Natural killer cell (primary cell): ENCODE measurements at regions not wholly inside any gene's neighbourhood (a gene's known extent, or its start where the extent isn't known, plus 50 kb on each side); places are given as distances from the start of the nearest gene placed in this dataset.
"Not testable (repeated sequence)": the region's sequence is repeated elsewhere in the genome, so short reads cannot be mapped to it uniquely, and the experiment has no call there.

ENCODE experiments used
- ATAC-seq, 3 donors: fragments of 150-1000 bp in 2 of 3; fragments of 200-7000 bp in 1 of 3; cut with Tn5 transposase; 1 replicate in 1 of 3; 2 replicates in 2 of 3; pipeline ENCODE4 v1.10.0; 2021; ENCODE audit warnings: mild to moderate bottlenecking in 2 of 3, moderate library complexity in 2 of 3
- DNase-seq, 2 donors: peaks; one replicate each; pipeline versions ENCODE4 v3.0.0 to v3.0.0-alpha.2; 2013 to 2021; ENCODE audit warnings: mixed read lengths in 1 of 2
- H3K27ac ChIP-seq: one replicate; pipeline ENCODE4 v1.5.1; 2013; ENCODE audit warnings: mild to moderate bottlenecking, low read length
- H3K27me3 ChIP-seq: one replicate; pipeline ENCODE4 v1.6.1; 2013; ENCODE audit warnings: low read length; ENCODE audit not compliant: control insufficient read depth, insufficient read depth
- H3K36me3 ChIP-seq: one replicate; pipeline ENCODE4 v1.6.1; 2013; ENCODE audit warnings: low read length; ENCODE audit not compliant: control insufficient read depth, insufficient read depth
- H3K4me1 ChIP-seq: one replicate; pipeline ENCODE4 v1.6.1; 2013; ENCODE audit warnings: low read length; ENCODE audit not compliant: control insufficient read depth, insufficient read depth
- H3K4me3 ChIP-seq: one replicate; pipeline ENCODE4 v1.5.1; 2013; ENCODE audit warnings: low read length
- H3K9me3 ChIP-seq: one replicate; pipeline ENCODE4 v1.6.1; 2013; ENCODE audit warnings: low read length; ENCODE audit not compliant: control insufficient read depth, insufficient read depth
- H3K27ac Mint-ChIP-seq, 2 donors: one replicate each; pipeline ENCODE4 v1.8.0; 2022; ENCODE audit warnings: mild to moderate bottlenecking in 2 of 2, mixed read lengths in 2 of 2, moderate library complexity in 1 of 2
- H3K27me3 Mint-ChIP-seq, 2 donors: one replicate each; pipeline ENCODE4 v1.8.0; 2022; ENCODE audit warnings: low read depth in 2 of 2, mixed read lengths in 2 of 2
- H3K36me3 Mint-ChIP-seq: one replicate; pipeline ENCODE4 v1.8.0; 2022; ENCODE audit warnings: mixed read lengths
- H3K4me1 Mint-ChIP-seq, 2 donors: one replicate each; pipeline ENCODE4 v1.8.0; 2022; ENCODE audit warnings: mixed read lengths in 2 of 2
- H3K4me3 Mint-ChIP-seq: one replicate; pipeline ENCODE4 v1.8.0; 2022; ENCODE audit warnings: mild to moderate bottlenecking, moderate library complexity, mixed read lengths
- H3K9me3 Mint-ChIP-seq, 2 donors: one replicate each; pipeline ENCODE4 v1.8.0; 2022; ENCODE audit warnings: mixed read lengths in 2 of 2
- WGBS: methylation state at CpG from one replicate; pipeline ENCODE4 v1.1.7; 2013; ENCODE audit warnings: missing lambda C conversion rate; ENCODE audit not compliant: insufficient coverage; 5-methylcytosine and 5-hydroxymethylcytosine counted together
- intact Hi-C: fragments of 100-400 bp; cut with micrococcal nuclease; formaldehyde crosslinking; loops from one replicate; pipeline ENCODE4 v1.14.2; 2022
- TF ChIP-seq, protein P1 (sequence below): fragments of 200-600 bp; IDR thresholded peaks from one replicate; pipeline ENCODE4 v1.8.0; 2022; ENCODE audit warnings: antibody characterized with exemption

DNA sequence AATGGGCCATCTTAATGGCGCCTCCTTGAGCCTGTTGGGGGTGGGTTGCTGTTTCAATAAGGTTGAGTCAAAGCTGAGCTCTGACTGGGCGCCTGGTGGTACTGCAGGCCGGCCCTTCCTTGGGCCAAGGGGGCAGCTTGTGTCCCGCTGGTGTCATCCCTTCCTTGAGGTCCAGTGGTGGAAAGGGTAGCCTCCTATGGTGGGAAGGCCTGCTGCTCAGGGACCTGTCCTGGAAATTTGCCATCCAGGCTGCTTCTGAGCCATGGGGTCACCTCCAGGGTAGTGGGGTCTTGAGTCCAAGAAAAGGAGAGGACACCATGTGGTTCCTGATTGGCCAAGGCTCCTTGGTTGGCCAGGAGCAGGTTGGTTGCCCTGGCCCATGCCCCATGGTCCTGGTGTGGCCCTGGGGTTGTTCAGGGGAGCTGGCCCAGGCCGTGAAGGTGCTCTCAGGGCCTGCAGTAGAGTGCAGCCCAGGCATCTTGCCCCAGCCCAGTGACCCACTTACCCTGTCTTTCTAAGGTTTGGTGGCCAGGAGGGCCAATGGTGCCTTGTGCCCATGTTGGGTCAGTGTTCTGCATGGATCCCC, 188.7 kb downstream of the UBE3A start:
- ATAC-seq (no peak), DNase-seq (peak in 1 of 2 donors; percentile 10)
- peaks cover 52% of the 10 kb centered on the region for H3K9me3 ChIP-seq
- 71% methylated on average over 5 of the region's 5 CpGs for WGBS
- peaks cover 6% of the 10 kb centered on the region in 2 donors for H3K9me3 Mint-ChIP-seq
- no peak overlapping the region for H3K27ac Mint-ChIP-seq
- intact Hi-C loops = no loop called here
- no peak overlapping the region for H3K4me3 Mint-ChIP-seq
- H3K4me1 ChIP-seq = no peaks in the 10 kb centered on the region
- H3K36me3 Mint-ChIP-seq = peaks cover 15% of the 10 kb centered on the region
- TF ChIP-seq, protein P1, sequence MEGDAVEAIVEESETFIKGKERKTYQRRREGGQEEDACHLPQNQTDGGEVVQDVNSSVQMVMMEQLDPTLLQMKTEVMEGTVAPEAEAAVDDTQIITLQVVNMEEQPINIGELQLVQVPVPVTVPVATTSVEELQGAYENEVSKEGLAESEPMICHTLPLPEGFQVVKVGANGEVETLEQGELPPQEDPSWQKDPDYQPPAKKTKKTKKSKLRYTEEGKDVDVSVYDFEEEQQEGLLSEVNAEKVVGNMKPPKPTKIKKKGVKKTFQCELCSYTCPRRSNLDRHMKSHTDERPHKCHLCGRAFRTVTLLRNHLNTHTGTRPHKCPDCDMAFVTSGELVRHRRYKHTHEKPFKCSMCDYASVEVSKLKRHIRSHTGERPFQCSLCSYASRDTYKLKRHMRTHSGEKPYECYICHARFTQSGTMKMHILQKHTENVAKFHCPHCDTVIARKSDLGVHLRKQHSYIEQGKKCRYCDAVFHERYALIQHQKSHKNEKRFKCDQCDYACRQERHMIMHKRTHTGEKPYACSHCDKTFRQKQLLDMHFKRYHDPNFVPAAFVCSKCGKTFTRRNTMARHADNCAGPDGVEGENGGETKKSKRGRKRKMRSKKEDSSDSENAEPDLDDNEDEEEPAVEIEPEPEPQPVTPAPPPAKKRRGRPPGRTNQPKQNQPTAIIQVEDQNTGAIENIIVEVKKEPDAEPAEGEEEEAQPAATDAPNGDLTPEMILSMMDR = no peak
- H3K27ac ChIP-seq = no peak overlapping the region
- no peaks in the 10 kb centered on the region for H3K27me3 ChIP-seq
- no peaks in the 10 kb centered on the region for H3K4me1 Mint-ChIP-seq
- no peaks in the 10 kb centered on the region for H3K27me3 Mint-ChIP-seq
- H3K36me3 ChIP-seq = no peaks in the 10 kb centered on the region
- no peak overlapping the region for H3K4me3 ChIP-seq

DNA sequence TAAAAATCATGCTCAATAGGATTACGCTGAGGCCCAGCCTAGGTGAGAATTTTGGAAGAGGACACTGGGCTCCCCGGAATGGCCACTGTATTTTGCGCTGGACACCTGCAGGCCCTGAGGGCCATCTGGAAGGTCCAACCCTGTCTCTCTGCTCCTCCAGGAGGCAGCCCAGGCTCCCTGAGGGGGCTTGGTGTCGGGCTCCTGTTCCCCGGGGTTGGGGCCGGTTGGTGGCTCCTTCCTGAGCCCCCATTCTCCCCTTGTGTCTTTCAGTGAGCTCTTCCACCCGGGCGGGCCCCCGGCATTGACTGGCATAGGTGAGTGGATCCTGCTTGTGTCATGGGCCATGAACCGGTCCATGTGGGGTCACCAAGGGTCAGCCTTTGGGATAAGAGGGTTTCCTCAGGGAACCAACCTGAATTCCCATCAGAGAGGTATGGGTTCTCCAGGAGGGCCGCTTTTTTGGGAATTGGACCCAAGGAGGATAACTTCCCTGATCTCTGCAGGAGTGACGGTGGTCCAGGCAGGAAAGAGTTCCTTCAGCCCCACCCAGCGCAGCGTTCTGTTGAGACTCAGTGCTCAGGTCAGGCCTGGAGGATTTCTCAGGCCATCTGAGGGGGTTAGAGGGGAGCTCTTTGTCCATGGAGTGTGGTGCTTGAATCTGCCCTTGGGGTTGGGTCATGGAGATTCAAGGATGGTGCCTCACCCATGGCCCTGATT, 187.8 kb downstream of the UBE3A start:
- 93% methylated on average over 14 of the region's 14 CpGs for WGBS
- Histone ChIP-seq H3K4me3 (no peak overlapping the region), H3K9me3 (peaks cover 46% of the 10 kb centered on the region), H3K4me1 (no peaks in the 10 kb centered on the region), H3K27me3 (no peaks in the 10 kb centered on the region), H3K36me3 (no peaks in the 10 kb centered on the region), H3K27ac (no peak overlapping the region)
- H3K27me3 Mint-ChIP-seq = no peaks in the 10 kb centered on the region
- no peaks in the 10 kb centered on the region for H3K4me1 Mint-ChIP-seq
- H3K9me3 Mint-ChIP-seq = peaks cover 6% of the 10 kb centered on the region in 2 donors
- no peak overlapping the region for H3K27ac Mint-ChIP-seq
- ATAC-seq (no peak), DNase-seq (peak in 1 of 2 donors; percentile 9)
- TF ChIP-seq, protein P1 = no peak
- intact Hi-C loops = no loop called here
- H3K36me3 Mint-ChIP-seq = peaks cover 16% of the 10 kb centered on the region
- H3K4me3 Mint-ChIP-seq = no peak overlapping the region

DNA sequence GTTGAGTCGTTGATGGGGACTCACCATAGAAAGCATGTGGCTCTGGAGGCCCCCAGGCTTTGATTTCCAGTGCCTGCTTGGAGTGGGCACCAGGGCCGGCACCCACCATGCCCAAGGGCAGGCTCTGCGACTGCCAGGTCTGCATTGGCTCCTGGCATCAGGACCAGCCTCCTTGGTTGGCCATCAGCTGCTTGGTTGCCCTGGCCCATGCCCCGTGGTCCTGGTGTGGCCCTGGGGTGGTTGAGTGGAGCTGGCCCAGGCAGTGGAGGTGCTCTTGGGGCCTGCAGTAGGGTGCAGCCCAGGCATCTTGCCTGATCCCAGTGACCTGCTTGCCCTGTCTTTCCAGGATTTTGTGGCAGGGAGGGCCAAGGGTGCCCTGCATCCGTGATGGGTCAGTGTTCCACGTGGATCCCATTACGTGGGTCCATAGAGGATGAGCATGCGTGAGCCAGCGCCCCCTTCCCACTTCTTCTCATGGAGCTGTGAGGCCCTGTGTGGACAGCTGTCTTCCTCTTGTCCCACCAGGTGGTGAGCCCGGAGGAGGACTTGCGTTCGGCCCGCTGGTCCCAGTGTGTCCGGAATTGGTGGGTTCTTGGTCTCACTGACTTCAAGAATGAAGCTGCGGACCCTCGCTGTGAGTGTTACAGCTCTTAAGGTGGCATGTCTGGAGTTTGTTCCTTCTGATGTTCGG, 187.0 kb downstream of the UBE3A start:
- H3K27me3 ChIP-seq = no peaks in the 10 kb centered on the region
- H3K36me3 Mint-ChIP-seq = peaks cover 20% of the 10 kb centered on the region
- peaks cover 8% of the 10 kb centered on the region in 2 donors for H3K9me3 Mint-ChIP-seq
- no peak overlapping the region for H3K4me3 ChIP-seq
- no peaks in the 10 kb centered on the region for H3K36me3 ChIP-seq
- no peaks in the 10 kb centered on the region for H3K27me3 Mint-ChIP-seq
- 89% methylated on average over 17 of the region's 17 CpGs for WGBS
- DNase-seq (peak in 1 of 2 donors; percentile 10), ATAC-seq (no peak)
- no peak overlapping the region for H3K4me3 Mint-ChIP-seq
- H3K4me1 ChIP-seq = no peaks in the 10 kb centered on the region
- TF ChIP-seq, protein P1 = no peak
- no peak overlapping the region for H3K27ac ChIP-seq
- peaks cover 38% of the 10 kb centered on the region for H3K9me3 ChIP-seq
- H3K27ac Mint-ChIP-seq = no peak overlapping the region
- H3K4me1 Mint-ChIP-seq = no peaks in the 10 kb centered on the region
- intact Hi-C loops = no loop called here

DNA sequence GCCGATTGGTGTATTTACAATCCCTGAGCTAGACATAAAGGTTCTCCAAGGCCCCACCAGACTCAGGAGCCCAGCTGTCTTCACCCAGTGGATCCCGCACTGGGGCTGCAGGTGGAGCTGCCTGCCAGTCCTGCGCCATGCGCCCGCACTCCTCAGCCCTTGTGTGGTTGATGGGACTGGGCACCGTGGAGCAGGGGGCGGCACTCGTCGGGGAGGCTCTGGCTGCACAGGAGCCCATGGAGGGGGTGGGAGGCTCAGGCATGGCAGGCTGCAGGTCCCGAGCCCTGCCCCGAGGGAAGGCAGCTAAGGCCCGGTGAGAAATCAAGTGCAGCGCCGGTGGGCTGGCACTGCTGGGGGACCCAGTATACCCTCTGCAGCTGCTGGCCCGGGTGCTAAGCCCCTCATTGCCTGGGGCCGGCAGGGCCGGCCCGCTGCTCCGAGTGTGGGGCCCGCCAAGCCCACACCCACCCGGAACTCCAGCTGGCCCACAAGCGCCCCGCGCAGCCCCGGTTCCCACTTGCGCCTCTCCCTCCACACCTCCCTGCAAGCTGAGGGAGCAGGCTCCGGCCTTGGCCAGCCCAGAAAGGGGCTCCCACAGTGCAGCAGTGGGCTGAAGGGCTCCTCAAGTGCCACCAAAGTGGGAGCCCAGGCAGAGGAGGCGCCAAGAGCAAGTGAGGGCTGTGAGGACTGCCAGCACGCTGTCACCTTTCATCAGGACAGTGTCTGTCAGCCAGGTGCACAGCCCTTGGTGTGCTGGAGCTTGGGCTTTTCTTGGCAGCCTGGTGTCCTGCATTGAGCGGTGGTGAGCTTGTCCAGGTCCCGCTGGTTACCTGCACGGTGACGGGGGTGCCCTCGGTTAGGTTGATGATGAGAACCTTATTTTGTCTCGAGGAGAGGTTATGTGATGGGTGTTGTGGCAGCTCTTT, 185.5 kb downstream of the UBE3A start:
- H3K27ac Mint-ChIP-seq, H3K27me3 Mint-ChIP-seq, H3K36me3 ChIP-seq, H3K27ac ChIP-seq, H3K27me3 ChIP-seq, DNase-seq, ATAC-seq, H3K4me3 ChIP-seq, H3K9me3 Mint-ChIP-seq, H3K4me1 ChIP-seq, H3K4me3 Mint-ChIP-seq, intact Hi-C loops, H3K4me1 Mint-ChIP-seq: not testable (repeated sequence)
- 93% methylated on average over 33 of the region's 35 CpGs for WGBS
- H3K36me3 Mint-ChIP-seq = peaks cover 31% of the 10 kb centered on the region
- peaks cover 30% of the 10 kb centered on the region for H3K9me3 ChIP-seq
